Stimulated activated effector memory CD8-positive, alpha-beta T cell treated with anti-CD3 and anti-CD28 coated beads, Interleukin-12 subunit alpha, Interleukin-12 subunit beta, amount 100 ng/mL, for 72 hours (primary cell): ENCODE measurements at regions not wholly inside any gene's neighbourhood (a gene's known extent, or its start where the extent isn't known, plus 50 kb on each side); places are given as distances from the start of the nearest gene placed in this dataset.

Experiments used
- ATAC-seq: fragments of 150-1000 bp; cut with Tn5 transposase; 2 replicates; pipeline ENCODE4 v1.10.0; 2021
- DNase-seq, 2 donors: peaks; one replicate each; pipeline ENCODE4 v3.0.0; 2021 to 2022; ENCODE audit warnings: low spot score in 2 of 2
- H3K27ac Mint-ChIP-seq: one replicate; pipeline ENCODE4 v1.8.0; 2022; ENCODE audit warnings: mild to moderate bottlenecking, mixed read lengths
- H3K36me3 Mint-ChIP-seq: one replicate; pipeline ENCODE4 v1.8.0; 2022; ENCODE audit warnings: mild to moderate bottlenecking, mixed read lengths
- H3K4me1 Mint-ChIP-seq: one replicate; pipeline ENCODE4 v1.8.0; 2022; ENCODE audit warnings: mixed read lengths
- H3K4me3 Mint-ChIP-seq: one replicate; pipeline ENCODE4 v1.8.0; 2022; ENCODE audit warnings: mild to moderate bottlenecking, mixed read lengths
- H3K9me3 Mint-ChIP-seq: one replicate; pipeline ENCODE4 v1.8.0; 2022; ENCODE audit warnings: mixed read lengths

- DNase-seq = no peak
- Mint-ChIP-seq H3K9me3 (no peaks in the 10 kb centered on the region), H3K4me1 (peaks cover 6% of the 10 kb centered on the region), H3K36me3 (no peaks in the 10 kb centered on the region), H3K4me3 (no peak overlapping the region), H3K27ac (no peak overlapping the region)
- ATAC-seq = peak; percentile 22
These were observed 86.7 kb downstream of the CCDC185 start for GRCh38 chr1:223479718-223480425.

- Mint-ChIP-seq H3K36me3 (no peaks in the 10 kb centered on the region), H3K27ac (no peak overlapping the region), H3K9me3 (no peaks in the 10 kb centered on the region), H3K4me1 (peaks cover 6% of the 10 kb centered on the region), H3K4me3 (no peak overlapping the region)
- DNase-seq (no peak), ATAC-seq (no peak)
These were observed 88.9 kb downstream of the CCDC185 start for GRCh38 chr1:223482132-223482531.

GRCh38 chr1:223482766-223483165 lies 89.6 kb downstream of the CCDC185 start:
- no peak for DNase-seq
- H3K27ac Mint-ChIP-seq = no peak overlapping the region
- no peak overlapping the region for H3K4me3 Mint-ChIP-seq

GRCh38 chr1:223483511-223483910 lies 90.3 kb downstream of the CCDC185 start:
- no peak for DNase-seq
- no peak overlapping the region for H3K27ac Mint-ChIP-seq
- H3K9me3 Mint-ChIP-seq = no peaks in the 10 kb centered on the region
- H3K4me1 Mint-ChIP-seq = no peaks in the 10 kb centered on the region
- no peak for ATAC-seq
- H3K4me3 Mint-ChIP-seq = no peak overlapping the region
- no peaks in the 10 kb centered on the region for H3K36me3 Mint-ChIP-seq

More at GRCh38 chr1:223482766-223483165, 89.6 kb downstream of the CCDC185 start:
- no peak for ATAC-seq
- no peaks in the 10 kb centered on the region for H3K36me3 Mint-ChIP-seq
- peaks cover 6% of the 10 kb centered on the region for H3K4me1 Mint-ChIP-seq
- H3K9me3 Mint-ChIP-seq = no peaks in the 10 kb centered on the region

GRCh38 chr1:223486366-223486765 lies 93.2 kb downstream of the CCDC185 start:
- Mint-ChIP-seq H3K4me1 (no peaks in the 10 kb centered on the region), H3K9me3 (no peaks in the 10 kb centered on the region), H3K27ac (no peak overlapping the region), H3K36me3 (no peaks in the 10 kb centered on the region), H3K4me3 (no peak overlapping the region)
- ATAC-seq = no peak
- DNase-seq = no peak

- DNase-seq = no peak
- Mint-ChIP-seq H3K4me1 (no peaks in the 10 kb centered on the region), H3K4me3 (no peak overlapping the region), H3K27ac (no peak overlapping the region), H3K9me3 (no peaks in the 10 kb centered on the region), H3K36me3 (no peaks in the 10 kb centered on the region)
- no peak for ATAC-seq
These were observed 94.0 kb downstream of the CCDC185 start for GRCh38 chr1:223486932-223487886.

- H3K9me3 Mint-ChIP-seq = no peaks in the 10 kb centered on the region
- no peak overlapping the region for H3K4me3 Mint-ChIP-seq
- ATAC-seq (no peak), DNase-seq (no peak)
- H3K36me3 Mint-ChIP-seq = no peaks in the 10 kb centered on the region
- no peaks in the 10 kb centered on the region for H3K4me1 Mint-ChIP-seq
- no peak overlapping the region for H3K27ac Mint-ChIP-seq
These were observed 94.7 kb downstream of the CCDC185 start for GRCh38 chr1:223487887-223488259.

- ATAC-seq = no peak
- H3K36me3 Mint-ChIP-seq = no peaks in the 10 kb centered on the region
- H3K27ac Mint-ChIP-seq = no peak overlapping the region
- DNase-seq = no peak
- H3K4me3 Mint-ChIP-seq = no peak overlapping the region
- H3K9me3 Mint-ChIP-seq = no peaks in the 10 kb centered on the region
- H3K4me1 Mint-ChIP-seq = no peaks in the 10 kb centered on the region
These were observed 96.2 kb downstream of the CCDC185 start for GRCh38 chr1:223489439-223489838.

- no peak overlapping the region for H3K4me3 Mint-ChIP-seq
These were observed 97.0 kb downstream of the CCDC185 start for GRCh38 chr1:223490256-223490655.

More at GRCh38 chr1:223490256-223490655, 97.0 kb downstream of the CCDC185 start:
- DNase-seq (no peak), ATAC-seq (no peak)
- Mint-ChIP-seq H3K36me3 (no peaks in the 10 kb centered on the region), H3K4me1 (no peaks in the 10 kb centered on the region), H3K27ac (no peak overlapping the region), H3K9me3 (no peaks in the 10 kb centered on the region)
